ENCODE measurements at regions not wholly inside any gene's neighbourhood (a gene's known extent, or its start where the extent isn't known, plus 50 kb on each side); places are given as distances from the start of the nearest gene placed in this dataset.
"Not testable (repeated sequence)": the region's sequence is repeated elsewhere in the genome, so short reads cannot be mapped to it uniquely, and the experiment has no call there.

GRCh38 chr17:16878606-16879005 is 93.3 kb downstream of the TNFRSF13B start:
- H3K27ac Mint-ChIP-seq (ENCODE audit: unreplicated experiment): no peak overlapping the region
- peaks cover 4% of the 10 kb centered on the region for H3K9me3 Mint-ChIP-seq (ENCODE audit: unreplicated experiment)
- no peaks in the 10 kb centered on the region for H3K36me3 Mint-ChIP-seq (ENCODE audit: unreplicated experiment)
- DNase-seq: no peak
- H3K4me3 Mint-ChIP-seq (ENCODE audit: unreplicated experiment): no peak overlapping the region
- no peak for TF ChIP-seq CTCF (IDR thresholded peaks at IDR 0.05; ENCODE audit: partially characterized antibody, unreplicated experiment)
- no peaks in the 10 kb centered on the region for H3K4me1 Mint-ChIP-seq (ENCODE audit: low read depth, unreplicated experiment)
- H3K27me3 Mint-ChIP-seq (ENCODE audit: unreplicated experiment): no peaks in the 10 kb centered on the region

- DNase-seq: no peak
- Mint-ChIP-seq H3K4me3 (ENCODE audit: unreplicated experiment) (no peak overlapping the region), H3K9me3 (ENCODE audit: unreplicated experiment) (peaks cover 4% of the 10 kb centered on the region), H3K27ac (ENCODE audit: unreplicated experiment) (no peak overlapping the region), H3K27me3 (ENCODE audit: unreplicated experiment) (no peaks in the 10 kb centered on the region), H3K36me3 (ENCODE audit: unreplicated experiment) (no peaks in the 10 kb centered on the region), H3K4me1 (ENCODE audit: low read depth, unreplicated experiment) (no peaks in the 10 kb centered on the region)
- TF ChIP-seq CTCF (IDR thresholded peaks at IDR 0.05; ENCODE audit: partially characterized antibody, unreplicated experiment): no peak
Observed at GRCh38 chr17:16878084-16878483, 93.8 kb downstream of the TNFRSF13B start.

DNA sequence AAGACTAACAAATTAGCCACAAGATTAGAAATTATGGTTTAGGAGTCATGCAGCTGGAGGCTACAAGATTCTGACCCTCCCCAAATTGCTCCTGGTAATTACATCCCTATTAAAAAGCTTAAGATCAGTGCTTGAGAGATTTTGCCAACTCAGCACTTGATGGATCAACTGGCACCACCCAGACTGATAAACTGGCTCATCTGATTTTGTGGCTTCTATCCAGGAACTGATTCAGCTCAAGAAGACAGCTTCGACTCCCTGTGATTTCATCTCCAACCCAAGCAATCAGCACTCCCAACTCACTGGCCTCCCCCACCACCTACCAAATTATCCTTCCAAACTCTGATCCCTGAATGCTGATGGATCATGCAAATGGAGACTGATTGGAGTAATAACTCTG is 94.8 kb downstream of the TNFRSF13B start:
- no peak overlapping the region for H3K4me3 Mint-ChIP-seq (ENCODE audit: unreplicated experiment)
- H3K27me3 Mint-ChIP-seq (ENCODE audit: unreplicated experiment): no peaks in the 10 kb centered on the region
- no peaks in the 10 kb centered on the region for H3K4me1 Mint-ChIP-seq (ENCODE audit: low read depth, unreplicated experiment)
- no peaks in the 10 kb centered on the region for H3K36me3 Mint-ChIP-seq (ENCODE audit: unreplicated experiment)
- peaks cover 1% of the 10 kb centered on the region for H3K9me3 Mint-ChIP-seq (ENCODE audit: unreplicated experiment)
- no peak for DNase-seq
- H3K27ac Mint-ChIP-seq (ENCODE audit: unreplicated experiment): no peak overlapping the region
- no peak for TF ChIP-seq CTCF (IDR thresholded peaks at IDR 0.05; ENCODE audit: partially characterized antibody, unreplicated experiment)

GRCh38 chr17:16875662-16876061 is 96.3 kb downstream of the TNFRSF13B start:
- DNase-seq: no peak
- H3K9me3 Mint-ChIP-seq (ENCODE audit: unreplicated experiment): peaks cover 5% of the 10 kb centered on the region
- H3K27ac Mint-ChIP-seq (ENCODE audit: unreplicated experiment): no peak overlapping the region

DNA sequence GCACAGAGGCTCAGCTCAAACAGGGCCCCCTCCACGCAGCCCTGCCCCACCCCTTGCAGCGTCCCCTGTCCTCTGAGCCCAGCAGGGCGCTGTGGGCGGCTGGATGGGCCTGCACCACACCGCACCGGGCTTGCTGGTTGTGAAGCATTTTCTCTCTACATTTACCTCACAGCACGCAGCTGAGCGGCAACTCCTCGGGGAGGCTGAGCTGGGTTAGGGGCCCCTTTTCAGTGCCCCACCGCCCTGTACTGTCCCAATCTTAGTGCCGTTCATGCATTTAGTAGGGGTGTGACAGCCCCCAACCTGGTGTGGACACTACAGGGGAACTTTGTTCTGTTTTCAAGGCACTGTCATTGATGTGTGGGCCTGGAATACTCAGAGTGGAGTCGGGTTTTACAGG is 97.7 kb downstream of the TNFRSF13B start:
- H3K27me3 Mint-ChIP-seq (ENCODE audit: unreplicated experiment); H3K27ac Mint-ChIP-seq (ENCODE audit: unreplicated experiment); H3K4me1 Mint-ChIP-seq (ENCODE audit: low read depth, unreplicated experiment); H3K9me3 Mint-ChIP-seq (ENCODE audit: unreplicated experiment); H3K36me3 Mint-ChIP-seq (ENCODE audit: unreplicated experiment); DNase-seq; H3K4me3 Mint-ChIP-seq (ENCODE audit: unreplicated experiment): not testable (repeated sequence)

More at GRCh38 chr17:16875662-16876061, 96.3 kb downstream of the TNFRSF13B start:
- Mint-ChIP-seq H3K27me3 (ENCODE audit: unreplicated experiment) (peaks cover 3% of the 10 kb centered on the region), H3K36me3 (ENCODE audit: unreplicated experiment) (no peaks in the 10 kb centered on the region), H3K4me3 (ENCODE audit: unreplicated experiment) (no peak overlapping the region), H3K4me1 (ENCODE audit: low read depth, unreplicated experiment) (no peaks in the 10 kb centered on the region)
- TF ChIP-seq CTCF (IDR thresholded peaks at IDR 0.05; ENCODE audit: partially characterized antibody, unreplicated experiment): no peak

All from glutamatergic neuron (in vitro differentiated cells).